GM12878 (cell line): ENCODE measurements at regions not wholly inside any gene's neighbourhood (a gene's known extent, or its start where the extent isn't known, plus 50 kb on each side); places are given as distances from the start of the nearest gene placed in this dataset.

Source experiments
- ATAC-seq: fragments of 200-7000 bp; cut with Tn5 transposase; 3 replicates; pipeline ENCODE4 v1.9.1; 2020; ENCODE audit warnings: mild to moderate bottlenecking, moderate library complexity
- BruUV-seq: library from RNA; stranded (reverse); fragments of 400-500 nt; replicated peaks from 2 replicates; lab custom pipeline; 2021; lab: Mats Ljungman, UMichigan
- CTCF ChIA-PET: fragments of 300-600 bp; sonication (Branson Sonifier 250); formaldehyde crosslinking; extraction: SDS; loops from one replicate; lab custom pipeline; 2021; ENCODE audit warnings: inconsistent platforms; lab: Yijun Ruan, JAX
- POLR2A ChIA-PET: fragments of 350-600 bp; formaldehyde crosslinking; extraction: SDS; loops from one replicate; lab custom pipeline; 2021; ENCODE audit warnings: inconsistent platforms; lab: Charles Lee
- RAD21 ChIA-PET: fragments of 300-600 bp; sonication (Branson Sonifier 250); formaldehyde crosslinking; loops from one replicate; lab custom pipeline; 2023; ENCODE audit warnings: antibody characterized with exemption; ENCODE audit not compliant: unreplicated experiment; lab: Charles Lee
- SMC1A ChIA-PET: fragments of 300-600 bp; sonication (Branson Sonifier 250); formaldehyde crosslinking; loops from one replicate; lab custom pipeline; 2023; ENCODE audit not compliant: unreplicated experiment, uncharacterized antibody; lab: Charles Lee
- DNase-seq: peaks from one replicate; pipeline ENCODE4 v3.0.0-alpha.2; 2011; ENCODE audit warnings: low read depth, low spot score
- FAIRE-seq: peaks from 3 replicates; lab custom pipeline; 2011; peaks lifted over from hg19 to GRCh38; lab: Jason Lieb, UNC
- H2AFZ ChIP-seq: 2 replicates; pipeline ENCODE4 v1.6.0; 2011; ENCODE audit warnings: low read depth, low read length, control low read depth; ENCODE audit not compliant: control insufficient read depth
- H3K27ac ChIP-seq: 2 replicates; pipeline ENCODE4 v1.5.1; 2011; ENCODE audit warnings: control low read depth; ENCODE audit not compliant: control insufficient read depth, insufficient read depth
- H3K27me3 ChIP-seq, 2 experiments: replicated peaks in 1 of 2; 2 replicates each; pipeline versions ENCODE4 v1.6.0 to v1.6.1; 2011; ENCODE audit warnings: low read length in 1 of 2; ENCODE audit not compliant: control insufficient read depth in 2 of 2, insufficient read depth in 2 of 2
- H3K36me3 ChIP-seq, 2 experiments: 2 replicates each; pipeline ENCODE4 v1.5.1; 2011; ENCODE audit warnings: low read length in 1 of 2; ENCODE audit not compliant: control insufficient read depth in 2 of 2, insufficient read depth in 2 of 2
- H3K4me1 ChIP-seq: 2 replicates; pipeline ENCODE4 v1.6.1; 2011; ENCODE audit warnings: mild to moderate bottlenecking, low read length, moderate library complexity, mixed read lengths; ENCODE audit not compliant: control insufficient read depth, insufficient read depth
- H3K4me2 ChIP-seq: 2 replicates; pipeline ENCODE4 v1.6.0; 2011; ENCODE audit warnings: control low read depth; ENCODE audit not compliant: control insufficient read depth, insufficient read depth
- H3K4me3 ChIP-seq: fragments of 200-600 bp; sonication (generic); 2 replicates; pipeline ENCODE4 v1.5.1; 2016
- H3K79me2 ChIP-seq: 2 replicates; pipeline ENCODE4 v1.6.0; 2011; ENCODE audit warnings: low read length; ENCODE audit not compliant: control insufficient read depth, insufficient read depth
- H3K9ac ChIP-seq: 2 replicates; pipeline ENCODE4 v1.8.0; 2011; ENCODE audit warnings: low read length, control low read depth, mixed read lengths; ENCODE audit not compliant: control insufficient read depth, insufficient read depth
- H3K9me3 ChIP-seq: replicated peaks from 3 replicates; pipeline ENCODE4 v1.5.1; 2011; ENCODE audit warnings: mild to moderate bottlenecking, low read length; ENCODE audit not compliant: control insufficient read depth, insufficient read depth
- H4K20me1 ChIP-seq: 2 replicates; pipeline ENCODE4 v1.6.0; 2011; ENCODE audit not compliant: control insufficient read depth, insufficient read depth
- BCL11A ChIP-seq: IDR thresholded peaks from 2 replicates; pipeline ENCODE4 v1.6.1; 2011; ENCODE audit warnings: low read depth, low read length
- ESRRA ChIP-seq: IDR thresholded peaks from 2 replicates; pipeline ENCODE4 v1.6.1; 2012; ENCODE audit warnings: mild to moderate bottlenecking, low read length, improper control_type of control experiment
- NFYA ChIP-seq: IDR thresholded peaks from 2 replicates; pipeline ENCODE4 v1.6.1; 2011; ENCODE audit warnings: low read depth, mild to moderate bottlenecking, low read length, improper control_type of control experiment, borderline replicate concordance
- PAX5 ChIP-seq: IDR thresholded peaks from 2 replicates; pipeline ENCODE4 v1.6.1; 2011; ENCODE audit warnings: low read depth, low read length, borderline replicate concordance
- POLR2A ChIP-seq: IDR thresholded peaks from 2 replicates; pipeline ENCODE4 v1.6.1; 2011; ENCODE audit warnings: low read depth, mild to moderate bottlenecking, low read length
- RBBP5 ChIP-seq: fragments of 200-600 bp; sonication (generic); conservative IDR thresholded peaks from 2 replicates; pipeline ENCODE4 v1.6.1; 2016
- SMAD1 ChIP-seq: fragments of 450-650 bp; IDR thresholded peaks from 2 replicates; pipeline ENCODE4 v1.6.1; 2018; ENCODE audit warnings: mild to moderate bottlenecking, low read depth; ENCODE audit not compliant: partially characterized antibody
- SMC3 ChIP-seq: IDR thresholded peaks from 2 replicates; pipeline ENCODE4 v1.6.1; 2011; ENCODE audit warnings: low read length, improper control_type of control experiment, borderline replicate concordance
- SUPT20H ChIP-seq: IDR thresholded peaks from 2 replicates; pipeline ENCODE4 v1.6.1; 2011; ENCODE audit warnings: low read depth, mild to moderate bottlenecking, low read length, moderate library complexity, borderline replicate concordance; ENCODE audit not compliant: control insufficient read depth
- TARDBP ChIP-seq: IDR thresholded peaks from 2 replicates; pipeline ENCODE4 v1.6.1; 2016; ENCODE audit warnings: borderline replicate concordance
- TCF7 ChIP-seq: IDR thresholded peaks from 2 replicates; pipeline ENCODE4 v1.6.1; 2014; ENCODE audit warnings: antibody characterized with exemption, borderline replicate concordance
- WGBS: methylation state at CpG from one replicate; pipeline ENCODE4 v1.1.6; 2016; ENCODE audit warnings: low lambda C conversion rate; ENCODE audit not compliant: insufficient replicate concordance, insufficient coverage; ENCODE audit errors: missing lambda C conversion rate; 5-methylcytosine and 5-hydroxymethylcytosine counted together
- in situ Hi-C: fragments of 300-500 bp; cut with MboI; formaldehyde crosslinking; loops from 9 replicates; pipeline ENCODE4 v1.14.3; 2018; ENCODE audit warnings: mixed read lengths
- intact Hi-C: fragments of 100-400 bp; cut with micrococcal nuclease; formaldehyde crosslinking; loops from one replicate; pipeline ENCODE4 v1.14.2; 2022; ENCODE audit not compliant: unreplicated experiment
- TF ChIP-seq, protein P1 (sequence below): IDR thresholded peaks from 2 replicates; pipeline ENCODE4 v1.6.1; 2012; ENCODE audit warnings: low read depth, low read length, improper control_type of control experiment

DNA sequence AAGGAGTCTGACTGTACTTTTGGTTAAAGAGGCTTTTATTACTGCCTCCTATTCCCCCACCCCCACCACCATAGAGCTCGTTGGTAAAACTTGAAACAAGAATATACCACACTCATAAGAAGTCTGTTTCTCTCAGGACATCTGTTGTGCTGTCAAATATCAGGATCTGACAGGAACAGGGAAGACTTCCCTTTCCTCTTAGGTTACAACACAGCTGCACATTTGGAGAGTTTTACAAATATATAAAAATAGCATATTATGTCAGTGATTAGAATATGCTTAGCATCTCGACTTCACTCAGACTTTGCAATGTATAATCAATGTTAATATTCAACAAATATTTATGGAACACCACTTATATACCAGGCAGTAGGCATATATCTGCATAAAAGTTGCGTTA is 439.6 kb upstream of the REG3G start (continued):
- TF ChIP-seq NFYA: no peak
- no peak for TF ChIP-seq BCL11A
- TF ChIP-seq PAX5: no peak
- TF ChIP-seq, protein P1, sequence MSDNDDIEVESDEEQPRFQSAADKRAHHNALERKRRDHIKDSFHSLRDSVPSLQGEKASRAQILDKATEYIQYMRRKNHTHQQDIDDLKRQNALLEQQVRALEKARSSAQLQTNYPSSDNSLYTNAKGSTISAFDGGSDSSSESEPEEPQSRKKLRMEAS: no peak
- no peak for TF ChIP-seq TARDBP

DNA sequence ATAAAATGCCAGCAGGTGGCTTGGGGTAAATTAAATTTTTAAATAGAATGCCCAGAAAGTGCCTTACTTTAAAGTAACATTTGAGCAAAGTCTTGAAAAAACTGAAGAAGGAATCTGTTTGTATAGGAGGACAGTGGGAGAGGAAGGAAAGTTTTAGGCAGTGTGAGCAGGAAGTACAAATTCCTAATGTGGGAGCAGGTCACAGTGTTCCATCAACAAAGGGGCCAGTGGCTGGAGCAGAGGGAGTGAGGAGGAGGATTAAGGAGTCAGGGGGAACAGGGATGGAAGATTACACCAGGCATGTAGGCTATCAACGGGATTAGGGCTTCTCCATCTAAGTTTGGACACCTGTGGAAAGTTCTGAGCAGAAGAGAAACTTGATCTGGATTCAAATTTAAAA is 439.2 kb upstream of the REG3G start:
- Histone ChIP-seq H3K27ac (no peak overlapping the region), H2AFZ (no peak overlapping the region), H3K4me3 (no peak overlapping the region), H3K79me2 (no peaks in the 10 kb centered on the region), H4K20me1 (no peaks in the 10 kb centered on the region), H3K27me3 (no peaks in the 10 kb centered on the region), H3K9me3 (no peaks in the 10 kb centered on the region), H3K36me3 (no peaks in the 10 kb centered on the region), H3K9ac (no peak overlapping the region), H3K4me2 (no peak overlapping the region), H3K4me1 (no peaks in the 10 kb centered on the region)
- ChIA-PET CTCF (no interaction called here), RAD21 (no interaction called here), SMC1A (no interaction called here), POLR2A (no interaction called here)
- ATAC-seq: no peak
- WGBS: 0% methylated on average over 1 of the region's 1 CpG
- no peak for TF ChIP-seq TCF7
- no peak for TF ChIP-seq SMAD1
- TF ChIP-seq RBBP5: no peak
- no peak for TF ChIP-seq ESRRA
- no peak for TF ChIP-seq SMC3
- TF ChIP-seq POLR2A: no peak
- no peak for TF ChIP-seq SUPT20H
- no peak for DNase-seq
- no peak for FAIRE-seq
- no TSS peak for BruUV-seq
- intact Hi-C loops: no loop called here
- in situ Hi-C loops: no loop called here
